ENCODE measurements at regions not wholly inside any gene's neighbourhood (a gene's known extent, or its start where the extent isn't known, plus 50 kb on each side); places are given as distances from the start of the nearest gene placed in this dataset.
"Not testable (repeated sequence)": the region's sequence is repeated elsewhere in the genome, so short reads cannot be mapped to it uniquely, and the experiment has no call there.

DNA sequence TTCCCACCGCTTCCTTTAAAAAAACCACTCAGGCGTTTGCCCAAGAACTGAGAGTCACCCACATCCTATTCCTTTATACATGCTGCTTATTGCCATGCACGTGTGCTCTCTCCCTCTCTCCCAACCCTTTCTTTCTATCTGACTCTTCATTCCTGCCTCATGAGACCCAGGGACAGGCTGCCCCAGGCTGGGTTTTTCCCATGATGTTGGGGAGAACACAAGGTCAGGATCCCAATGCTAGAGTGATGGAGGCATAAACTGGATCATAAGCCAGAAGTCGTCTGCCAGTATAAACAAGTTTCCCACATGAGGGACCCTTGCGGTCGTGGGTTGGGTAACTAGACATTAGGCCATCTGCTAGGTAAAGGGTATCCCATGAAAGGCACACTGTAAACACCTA lies 64.9 kb downstream of the CD2 start:
- no peak for DNase-seq

DNA sequence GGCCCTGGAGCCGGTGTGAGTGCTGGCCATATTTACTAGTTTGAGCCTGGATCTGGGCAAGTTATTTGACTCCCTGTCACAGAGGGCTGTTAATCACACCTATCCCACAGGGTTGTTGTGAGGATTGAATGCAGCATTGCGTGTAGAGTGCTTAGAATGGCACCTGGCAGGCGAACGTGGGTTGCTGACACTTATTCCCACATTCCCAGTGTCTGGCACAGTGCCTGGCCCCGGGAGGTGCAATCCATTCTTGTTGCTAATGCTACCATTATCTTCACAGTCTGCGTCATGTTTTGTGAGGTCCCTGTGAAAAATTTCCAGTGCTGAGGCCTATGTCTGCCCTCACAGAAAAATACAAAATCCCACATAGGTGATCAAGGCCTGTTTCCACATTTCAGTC lies 66.1 kb downstream of the CD2 start:
- DNase-seq = peak; percentile 73

DNA sequence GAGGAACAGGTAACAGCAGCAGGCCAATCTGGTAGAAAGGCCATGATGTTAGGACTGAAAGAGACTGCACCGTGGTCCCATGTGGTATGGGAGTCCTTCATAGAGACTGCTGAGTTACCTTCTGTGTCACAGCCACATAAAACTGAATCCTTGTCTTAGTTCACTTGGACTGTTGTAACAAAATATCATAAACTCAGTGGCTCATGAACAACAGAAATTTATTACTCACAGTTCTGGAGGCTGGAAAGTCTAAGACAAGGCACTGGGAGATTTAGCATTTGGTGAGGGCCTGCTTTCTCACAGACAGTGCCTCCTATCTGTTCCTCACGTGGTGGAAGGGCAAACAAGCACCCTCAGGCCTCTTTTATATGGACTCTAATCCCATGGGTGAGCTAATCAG lies 67.5 kb downstream of the CD2 start:
- no peak for DNase-seq

DNA sequence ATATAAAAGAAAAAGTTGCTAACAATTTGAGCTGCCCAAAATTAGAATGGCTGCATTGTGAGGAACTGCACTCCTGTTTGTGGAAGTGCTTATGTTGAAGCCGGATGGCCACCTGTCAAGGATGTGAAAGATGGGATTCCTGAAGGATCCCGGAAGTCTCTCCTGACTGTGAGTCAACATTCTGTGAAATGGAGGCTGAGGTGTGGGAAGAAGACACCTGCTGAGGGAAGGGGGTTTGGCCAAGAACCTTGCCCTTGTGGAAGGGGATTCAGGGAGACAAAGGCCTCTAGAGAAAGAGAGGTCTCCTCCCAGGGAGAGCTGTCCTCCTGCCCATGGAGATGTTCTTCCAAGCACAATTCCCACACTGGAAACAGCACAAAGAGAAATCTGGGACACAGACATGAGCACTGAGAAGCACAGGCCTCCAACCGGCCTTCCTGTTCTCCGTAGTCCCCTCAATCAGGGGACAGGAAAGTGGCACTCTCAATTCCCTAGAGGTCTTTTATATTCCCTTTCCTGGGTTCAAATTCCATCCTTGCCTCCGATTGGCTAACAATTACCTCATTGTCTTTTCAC lies 70.5 kb downstream of the CD2 start:
- peak; percentile 35 for DNase-seq

DNA sequence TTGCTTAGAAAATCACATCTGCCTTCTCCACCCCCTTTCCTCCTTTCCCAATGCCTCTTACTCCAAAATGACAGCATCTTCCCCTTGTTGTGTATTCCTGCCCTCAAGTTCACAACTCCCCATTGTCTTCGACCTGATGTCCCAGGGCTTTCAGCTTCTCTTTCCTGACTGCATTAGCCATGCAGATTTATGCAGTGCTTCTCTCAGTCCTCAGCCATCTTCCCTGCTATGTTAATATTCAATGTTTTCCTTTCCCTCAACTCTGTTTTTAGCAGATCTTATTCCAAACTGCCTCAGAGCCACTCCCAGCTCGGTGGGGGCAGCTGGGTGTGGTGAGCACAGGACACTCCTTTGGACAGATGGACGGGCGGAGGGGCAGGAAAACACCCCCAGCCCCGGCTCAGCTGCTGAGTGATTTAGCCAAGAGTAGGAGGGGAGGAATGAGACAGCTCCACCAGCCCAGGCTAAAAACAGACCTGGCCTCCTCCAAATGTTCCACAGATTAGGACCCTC lies 71.0 kb downstream of the CD2 start:
- DNase-seq = no peak

DNA sequence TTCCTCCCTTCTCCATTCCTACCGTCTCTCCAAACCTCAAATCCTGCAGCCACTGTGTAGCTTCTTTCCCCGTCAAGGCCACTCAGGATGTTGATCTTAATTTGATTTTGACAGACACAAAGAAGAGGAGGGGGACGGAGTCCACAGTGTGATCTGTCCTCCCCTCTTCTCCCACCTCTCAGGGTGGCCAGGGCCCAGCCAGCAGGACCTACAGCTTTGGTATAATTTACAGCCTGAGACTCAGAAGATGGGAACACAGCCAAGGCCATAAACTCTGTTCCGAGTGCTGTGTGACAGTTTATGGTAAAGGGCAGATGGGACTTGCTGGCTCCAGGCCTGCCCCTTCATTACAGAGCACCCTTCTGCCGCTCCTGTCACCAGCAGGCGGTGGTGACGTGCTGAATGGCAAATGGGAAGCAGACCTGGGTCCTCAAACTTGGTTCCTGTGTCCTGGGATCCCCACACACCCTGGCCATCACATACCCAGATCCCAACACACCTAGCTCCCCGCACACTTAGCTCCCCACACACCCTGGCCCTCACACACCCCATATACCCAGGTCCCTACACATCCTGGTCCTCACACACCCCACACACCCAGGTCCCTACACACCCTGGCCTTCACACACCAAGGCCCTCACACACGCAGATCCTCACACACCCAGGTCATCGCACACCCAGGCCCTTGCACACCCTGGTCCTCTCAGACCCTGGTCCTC lies 71.6 kb downstream of the CD2 start:
- peak; percentile 89 for DNase-seq

DNA sequence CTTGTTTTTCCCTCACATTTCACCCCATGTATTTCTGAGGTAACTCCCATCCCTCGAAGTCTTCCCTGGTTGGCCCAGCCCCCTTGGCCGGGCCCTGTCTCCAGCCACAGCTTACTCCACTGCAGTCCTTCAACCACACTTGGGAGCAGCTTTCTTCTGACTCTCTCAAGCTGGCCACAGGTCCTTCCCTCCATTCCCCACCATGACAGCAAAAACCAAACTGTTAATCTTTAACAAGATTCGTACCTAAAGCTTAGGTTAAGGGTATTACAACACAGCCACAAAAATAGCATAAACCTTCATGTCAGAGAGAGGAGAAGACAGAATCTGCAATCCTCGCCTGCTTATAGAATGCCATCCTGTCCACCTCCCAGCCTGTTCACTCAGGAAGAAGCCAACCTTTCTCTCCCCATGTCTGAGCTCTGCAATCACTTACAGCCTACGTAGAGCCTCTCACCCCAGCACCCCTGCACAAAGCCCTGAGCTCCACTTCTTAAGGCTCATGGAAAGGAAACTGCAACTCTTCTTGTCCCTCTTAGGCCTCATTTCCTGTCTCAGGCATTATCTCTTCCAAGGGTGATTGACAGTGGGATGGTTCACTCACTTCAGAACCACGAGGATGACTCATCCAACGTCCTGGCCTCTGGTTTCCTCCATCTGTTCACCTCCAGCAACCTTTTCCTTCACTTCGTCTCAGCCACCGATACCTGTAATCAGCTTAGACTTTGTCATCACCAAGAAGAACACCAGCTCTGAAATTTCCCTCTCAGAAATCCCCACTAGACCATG lies 72.8 kb downstream of the CD2 start:
- DNase-seq = no peak

DNA sequence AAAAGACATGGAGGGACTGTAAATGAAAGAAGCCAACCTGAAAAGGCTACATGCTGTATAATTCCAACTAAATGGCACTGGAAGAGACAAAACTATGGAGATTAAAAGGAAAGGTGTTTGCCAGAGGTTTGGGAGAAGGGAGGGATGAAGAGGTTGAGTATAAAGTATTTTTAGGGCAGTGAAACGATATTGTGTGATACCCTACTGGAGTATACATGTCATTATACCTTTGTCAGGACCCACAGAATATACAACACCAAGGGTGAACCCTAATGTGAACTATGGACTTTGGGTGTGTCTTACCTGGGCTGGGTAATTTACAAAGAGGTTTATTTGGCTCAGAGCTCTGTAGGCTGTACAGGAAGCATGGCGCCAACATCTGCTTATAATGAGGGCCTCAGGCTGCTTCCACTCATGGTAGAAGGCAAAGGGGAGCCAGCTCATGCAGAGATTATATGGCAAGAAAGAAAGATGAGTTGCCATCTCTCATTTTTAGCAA lies 73.4 kb downstream of the CD2 start:
- no peak for DNase-seq

DNA sequence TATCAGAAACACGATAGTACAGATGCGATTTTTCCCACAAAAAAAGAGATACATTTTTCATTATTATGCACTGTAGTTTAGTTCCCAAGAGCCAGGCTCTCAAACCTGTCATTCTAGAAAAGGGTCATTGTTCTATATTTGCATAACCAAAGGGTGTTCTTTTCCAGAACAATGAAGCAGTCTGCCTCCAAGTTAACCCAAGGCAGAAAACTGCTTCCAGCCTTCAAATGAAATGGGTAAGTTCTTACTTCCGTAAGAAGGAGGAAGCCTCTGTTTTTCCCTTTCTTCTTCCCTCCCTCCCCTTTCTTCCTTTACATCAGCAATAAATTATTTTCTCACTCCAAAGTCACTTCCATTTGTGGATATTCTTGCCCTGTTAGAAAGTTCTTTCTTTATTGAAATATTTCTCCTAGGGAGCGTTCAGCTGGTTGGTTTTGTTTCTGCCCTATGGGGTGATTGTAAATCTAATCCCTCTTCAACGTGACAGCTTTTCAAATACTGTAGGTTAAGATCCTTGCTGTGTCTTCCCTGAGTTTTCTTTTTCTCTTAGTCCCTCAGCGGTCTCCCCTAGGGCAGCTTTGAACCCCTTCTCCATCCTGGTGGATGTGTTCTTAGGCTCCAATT lies 77.3 kb upstream of the PTGFRN start:
- no peak for DNase-seq

DNA sequence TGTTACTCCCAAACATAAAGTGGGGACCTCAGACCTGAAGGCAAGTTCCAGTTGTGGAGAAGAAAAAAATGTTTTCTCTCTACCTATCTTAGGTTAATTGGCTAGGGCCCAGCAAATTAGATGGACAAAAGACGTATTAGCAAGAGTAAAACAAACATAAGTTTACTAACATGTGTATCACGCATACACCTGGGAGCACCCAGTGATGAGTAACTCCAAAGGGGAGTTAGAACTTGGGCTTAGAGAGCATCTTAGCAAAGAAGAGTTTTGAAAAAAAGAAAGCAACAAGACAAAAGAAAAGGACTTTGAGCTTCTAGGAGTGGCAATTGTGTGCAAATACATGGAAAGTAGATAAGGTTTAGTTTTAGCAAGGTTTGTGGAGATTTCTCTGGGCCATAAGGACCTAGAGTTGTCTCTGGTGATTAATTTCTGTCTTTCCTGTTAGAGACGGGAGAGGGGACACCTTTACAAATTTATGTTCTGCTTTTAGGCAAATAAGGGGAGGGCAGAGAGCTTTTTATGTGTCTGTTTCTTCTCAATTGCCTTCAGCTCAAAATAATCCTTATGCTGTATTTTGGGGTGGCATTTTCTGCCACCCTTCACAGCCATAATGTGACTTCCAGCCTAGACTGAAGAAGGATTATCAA lies 76.7 kb upstream of the PTGFRN start:
- no peak for DNase-seq

DNA sequence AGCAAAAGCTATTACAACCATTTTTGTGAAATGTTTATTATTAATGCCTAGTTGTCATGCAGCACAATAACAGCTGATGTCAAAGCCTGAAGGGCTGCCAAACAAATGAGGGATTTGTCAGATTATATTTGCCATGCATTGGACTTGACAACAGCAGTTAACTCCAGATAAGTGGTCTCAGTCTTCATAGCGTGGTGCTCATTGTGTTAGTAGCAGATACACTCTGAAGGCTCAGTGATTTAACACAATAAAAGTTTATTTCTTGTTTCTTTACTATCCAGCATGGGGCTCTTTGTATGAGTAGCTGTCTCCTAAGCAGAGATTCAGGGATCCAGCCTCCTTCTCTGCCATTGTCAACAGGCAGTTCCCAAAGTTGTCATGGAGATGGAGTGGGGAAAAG lies 76.0 kb upstream of the PTGFRN start:
- peak; percentile 26 for DNase-seq

DNA sequence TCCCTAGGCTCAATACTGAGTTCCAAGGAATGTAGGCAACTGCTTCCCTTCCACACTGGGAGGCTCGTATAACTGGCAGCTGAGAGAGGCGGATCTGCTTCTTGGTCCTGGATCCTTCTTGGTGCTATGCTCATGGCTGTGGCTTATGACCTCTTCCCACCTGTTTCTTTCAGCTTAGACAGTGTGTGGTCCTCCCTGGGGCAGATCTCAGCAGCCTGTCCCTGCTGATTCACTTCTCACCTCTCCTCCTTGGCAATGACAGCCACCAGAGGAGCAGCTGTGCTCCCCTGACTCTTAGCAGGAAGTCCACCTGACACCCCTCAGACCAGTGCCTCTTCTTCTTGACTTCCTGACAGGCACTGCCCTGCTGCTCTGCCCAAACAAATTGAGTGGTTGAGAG lies 75.1 kb upstream of the PTGFRN start:
- DNase-seq = no peak

DNA sequence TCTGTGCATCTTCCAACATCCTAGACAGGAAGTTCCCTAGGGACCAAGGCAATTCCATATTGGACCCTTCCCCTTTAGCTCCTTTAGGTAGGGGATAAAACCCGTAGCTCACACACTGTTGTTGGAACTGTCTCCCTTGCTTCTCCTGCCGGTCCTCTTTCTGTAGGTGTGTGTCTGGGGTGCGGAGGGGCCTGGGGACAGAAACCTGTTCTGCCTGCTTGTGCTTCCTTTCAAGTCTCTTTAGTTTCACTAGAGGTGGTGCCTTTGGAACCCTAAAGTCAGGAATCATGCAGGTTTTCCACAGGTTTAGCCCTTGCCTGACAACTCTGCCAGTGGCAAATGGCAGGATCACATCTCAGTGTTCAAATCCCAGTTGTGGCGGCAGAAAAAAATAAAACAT lies 74.6 kb upstream of the PTGFRN start:
- DNase-seq = no peak

DNA sequence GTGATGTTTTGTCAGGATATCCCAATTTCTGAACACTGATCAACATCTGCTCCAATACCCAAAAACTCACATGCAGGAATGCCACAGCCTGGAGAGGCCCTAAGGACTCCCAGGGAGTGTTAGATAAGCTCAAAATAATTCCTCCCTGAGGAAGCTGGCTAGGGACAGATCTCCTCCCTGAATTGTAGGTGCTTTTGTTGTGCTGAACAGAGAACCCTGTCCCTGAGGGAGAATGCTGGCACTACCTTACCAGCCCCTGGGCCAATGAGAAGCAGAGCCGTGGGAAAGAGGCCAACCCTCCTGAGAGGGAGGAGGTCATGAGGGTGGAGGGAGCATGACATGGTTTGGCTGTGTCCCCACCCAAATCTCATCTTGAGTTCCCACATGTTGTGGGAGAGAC lies 73.6 kb upstream of the PTGFRN start:
- no peak for DNase-seq

DNA sequence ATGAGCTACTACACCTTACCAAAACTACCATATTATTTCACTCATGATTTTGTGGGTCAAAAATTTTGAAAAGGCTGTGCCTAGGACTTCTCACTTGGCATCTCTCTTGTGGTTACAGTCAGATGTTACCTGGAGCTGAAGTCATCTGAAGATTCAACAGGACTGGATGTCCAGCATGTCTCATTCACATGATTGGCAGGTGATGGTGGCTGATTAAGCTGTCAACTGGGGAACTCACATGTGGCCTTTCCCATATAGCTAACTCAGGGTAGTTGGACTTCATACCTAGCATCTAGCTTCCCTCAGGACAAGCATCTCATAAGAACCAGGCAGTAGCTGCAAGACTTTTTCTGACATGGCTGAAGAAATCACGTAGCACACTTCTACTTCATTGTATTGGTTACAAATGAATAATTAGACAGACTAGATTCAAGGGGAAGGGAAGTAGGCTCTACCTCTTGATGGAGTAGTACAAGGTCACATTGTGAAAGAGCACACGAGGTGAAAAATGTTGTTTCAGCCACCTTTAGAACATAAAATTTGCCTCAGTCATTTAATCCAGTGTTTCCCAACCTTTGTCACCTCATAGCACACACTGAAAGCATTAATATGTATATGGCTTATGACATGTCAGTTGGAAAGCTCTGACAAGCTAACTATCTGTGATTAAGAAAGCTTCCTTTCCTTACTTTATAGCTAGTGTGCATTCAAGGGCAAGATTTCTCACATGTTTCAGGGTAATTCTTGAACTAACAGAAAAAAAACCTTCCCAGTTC lies 68.0 kb upstream of the PTGFRN start:
- DNase-seq = no peak

DNA sequence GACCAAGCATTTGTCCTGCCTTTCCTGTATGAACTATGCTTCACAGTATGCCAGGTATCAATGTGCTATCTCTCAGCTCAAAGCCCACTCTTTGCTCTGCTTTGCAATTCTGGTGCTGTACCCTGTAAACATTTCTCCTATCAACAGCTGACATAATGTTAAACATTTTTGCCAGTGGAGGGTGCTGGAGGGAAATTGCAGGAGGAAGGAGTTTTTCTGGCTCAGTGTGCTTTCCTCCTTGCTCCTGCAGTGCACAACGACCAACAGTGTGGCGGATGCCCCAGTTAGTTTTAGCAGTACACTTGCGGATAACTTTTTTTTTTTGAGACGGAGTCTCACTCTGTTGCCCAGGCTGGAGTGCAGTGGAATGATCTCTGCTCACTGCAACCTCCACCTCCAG lies 67.1 kb upstream of the PTGFRN start:
- DNase-seq = no peak

DNA sequence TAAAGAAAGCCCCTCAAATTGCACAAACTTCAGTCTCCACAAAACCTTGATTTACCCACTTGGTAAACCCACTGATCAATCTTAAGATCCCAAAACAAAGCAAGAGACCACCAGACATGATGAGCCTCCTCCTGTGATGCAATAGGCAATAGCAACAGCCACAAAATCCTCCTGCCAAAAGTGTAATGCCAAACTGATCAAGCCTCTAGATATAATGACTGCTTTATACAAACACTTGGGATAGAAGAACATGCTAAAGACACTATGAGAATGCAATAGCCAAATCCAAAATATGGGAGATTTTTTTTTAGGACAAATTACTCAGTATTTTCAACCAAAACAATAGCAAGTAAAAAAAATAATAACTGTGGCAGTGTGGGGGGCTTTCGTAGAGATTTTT lies 64.9 kb upstream of the PTGFRN start:
- no peak for DNase-seq

DNA sequence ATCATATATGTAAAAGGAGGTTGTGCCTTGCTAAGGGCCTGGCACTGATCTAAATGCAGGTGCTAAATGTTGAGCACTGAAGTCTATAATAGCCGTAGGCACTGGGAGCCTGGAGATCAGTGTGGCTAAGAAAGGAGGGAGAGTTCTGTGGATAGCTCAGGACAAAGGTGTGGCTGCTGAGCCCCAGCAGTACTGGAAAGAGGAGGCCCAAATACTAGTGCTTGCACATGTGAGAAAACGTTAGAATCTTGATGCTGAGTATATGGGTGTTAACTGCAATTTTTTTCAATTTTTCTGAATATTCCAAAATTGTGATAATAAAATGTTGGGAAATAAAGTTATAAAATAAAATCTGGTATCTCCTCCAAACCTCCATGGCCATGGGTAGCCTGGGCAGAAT lies 62.5 kb upstream of the PTGFRN start:
- DNase-seq = no peak

DNA sequence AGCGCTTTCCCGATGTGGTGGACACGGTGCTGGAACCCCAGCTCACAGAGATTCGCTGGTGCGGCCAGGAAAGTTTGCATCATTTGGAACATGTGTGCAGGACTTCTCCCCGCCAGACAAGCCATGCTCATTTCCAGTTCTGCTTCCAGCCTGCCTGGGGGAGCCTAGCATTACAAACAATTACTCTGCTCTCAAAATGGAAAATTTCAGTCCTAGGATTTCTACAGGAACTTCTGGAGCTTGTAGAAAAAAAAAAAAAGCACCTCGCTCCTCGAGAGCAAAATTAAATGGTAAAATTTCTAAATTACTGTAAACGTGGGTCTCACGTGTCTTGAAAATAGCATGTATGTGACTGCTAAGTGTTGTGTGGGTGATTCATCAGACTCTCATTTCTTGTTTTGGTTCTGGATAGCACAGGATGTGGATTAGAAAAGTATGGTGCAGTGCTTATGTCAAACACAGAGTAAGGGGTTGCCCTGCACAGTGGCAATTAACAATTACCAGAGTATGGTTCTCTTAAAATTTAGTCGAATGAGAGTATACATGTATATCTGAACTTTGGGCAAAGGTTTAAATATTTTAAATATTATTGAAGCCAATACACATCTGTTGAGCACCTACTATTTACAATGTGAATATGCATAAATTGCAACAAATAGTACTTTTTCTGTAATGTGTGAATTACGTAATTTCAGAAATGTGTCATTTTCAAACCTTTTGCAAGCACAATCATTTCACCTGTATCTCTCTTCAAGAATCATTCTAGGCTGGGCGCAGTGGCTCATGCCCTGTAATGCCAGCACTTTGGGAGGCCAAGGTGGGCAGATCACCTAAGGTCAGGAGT lies 61.8 kb upstream of the PTGFRN start:
- DNase-seq = no peak

DNA sequence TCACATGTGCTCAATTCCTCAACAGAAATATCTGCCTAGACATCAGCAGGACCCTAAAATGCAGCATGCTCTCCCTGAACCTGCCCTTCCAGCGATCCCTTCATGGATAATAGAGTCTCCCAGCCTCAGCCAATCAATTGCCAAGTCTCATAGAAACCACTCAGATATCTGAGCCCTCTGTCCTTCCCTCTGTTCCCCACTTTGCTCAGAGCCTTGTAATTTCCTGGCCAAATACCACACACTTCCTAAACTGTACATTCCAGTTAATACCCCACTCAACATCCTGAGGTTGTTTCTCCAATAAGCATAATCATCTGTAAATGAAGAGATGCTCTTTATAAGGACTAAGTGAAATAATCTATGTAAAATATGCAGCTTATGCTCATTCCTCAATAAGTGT lies 59.3 kb upstream of the PTGFRN start:
- no peak for DNase-seq

DNA sequence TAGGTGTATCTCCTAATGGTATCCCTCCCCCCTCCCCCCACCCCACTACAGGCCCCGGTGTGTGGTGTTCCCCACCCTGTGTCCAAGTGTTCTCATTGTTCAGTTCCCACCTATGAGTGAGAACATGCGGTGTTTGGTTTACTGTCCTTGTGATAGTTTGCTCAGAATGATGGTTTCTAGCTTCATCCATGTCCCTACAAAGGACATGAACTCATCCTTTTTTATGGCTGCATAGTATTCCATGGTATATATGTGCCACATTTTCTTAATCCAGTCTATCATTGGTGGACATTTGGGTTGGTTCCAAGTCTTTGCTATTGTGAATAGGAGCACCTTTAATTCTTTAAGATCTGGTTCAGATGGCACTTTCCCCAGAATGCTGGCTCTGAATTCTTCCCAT lies 58.5 kb upstream of the PTGFRN start:
- DNase-seq = not testable (repeated sequence)
